GM19240 (cell line): ENCODE measurements at regions not wholly inside any gene's neighbourhood (a gene's known extent, or its start where the extent isn't known, plus 50 kb on each side); places are given as distances from the start of the nearest gene placed in this dataset.
"Not testable (repeated sequence)": the region's sequence is repeated elsewhere in the genome, so short reads cannot be mapped to it uniquely, and the experiment has no call there.

Experiments
- DNase-seq: peaks from one replicate; pipeline ENCODE4 v3.0.0; 2011; ENCODE audit warnings: low spot score; ENCODE audit not compliant: insufficient read length

- not testable (repeated sequence) for DNase-seq
These were observed 130.4 kb downstream of the PLCE1 start for GRCh38 chr10:94124147-94124546.

GRCh38 chr10:94125268-94125667 is 131.5 kb downstream of the PLCE1 start:
- not testable (repeated sequence) for DNase-seq

- no peak for DNase-seq
These were observed 132.1 kb downstream of the PLCE1 start for GRCh38 chr10:94125856-94126255.

- no peak for DNase-seq
These were observed 135.8 kb downstream of the PLCE1 start for GRCh38 chr10:94129393-94130130.

- no peak for DNase-seq
These were observed 138.2 kb downstream of the PLCE1 start for GRCh38 chr10:94131885-94132284.

- DNase-seq = no peak
These were observed 139.5 kb downstream of the PLCE1 start for GRCh38 chr10:94133239-94133638.

GRCh38 chr10:94137747-94138146 is 144.0 kb downstream of the PLCE1 start:
- no peak for DNase-seq

GRCh38 chr10:94138391-94138790 is 144.7 kb downstream of the PLCE1 start:
- DNase-seq = no peak

GRCh38 chr10:94143261-94143660 is 149.5 kb downstream of the PLCE1 start:
- DNase-seq = no peak

GRCh38 chr10:94146313-94146712 is 152.6 kb downstream of the PLCE1 start:
- DNase-seq = no peak

- DNase-seq = no peak
These were observed 153.0 kb downstream of the PLCE1 start for GRCh38 chr10:94146746-94147145.

GRCh38 chr10:94149702-94150101 is 156.0 kb downstream of the PLCE1 start:
- no peak for DNase-seq

GRCh38 chr10:94150541-94151184 is 156.9 kb downstream of the PLCE1 start:
- DNase-seq = no peak

GRCh38 chr10:94155722-94156271 is 162.1 kb downstream of the PLCE1 start:
- no peak for DNase-seq

GRCh38 chr10:94156453-94156852 is 162.7 kb downstream of the PLCE1 start:
- DNase-seq = no peak

GRCh38 chr10:94165158-94165611 is 171.5 kb downstream of the PLCE1 start:
- DNase-seq = not testable (repeated sequence)

GRCh38 chr10:94172332-94172731 is 178.6 kb downstream of the PLCE1 start:
- no peak for DNase-seq

GRCh38 chr10:94173594-94173993 is 179.9 kb downstream of the PLCE1 start:
- no peak for DNase-seq

- no peak for DNase-seq
These were observed 181.1 kb downstream of the PLCE1 start for GRCh38 chr10:94174838-94175237.

- no peak for DNase-seq
These were observed 184.1 kb downstream of the NOC3L start for GRCh38 chr10:94178475-94179253.

GRCh38 chr10:94180576-94180975 is 182.2 kb downstream of the NOC3L start:
- DNase-seq = no peak
